NCI-H82 treated with DMSO at 0.1 percent for 48 hours (cell line): ENCODE measurements at regions not wholly inside any gene's neighbourhood (a gene's known extent, or its start where the extent isn't known, plus 50 kb on each side); places are given as distances from the start of the nearest gene placed in this dataset.
"Not testable (repeated sequence)": the region's sequence is repeated elsewhere in the genome, so short reads cannot be mapped to it uniquely, and the experiment has no call there.

Experiments used
- DNase-seq: peaks from one replicate; lab custom pipeline; 2025; ENCODE audit not compliant: unreplicated experiment; lab: John Stamatoyannopoulos, UW

DNA sequence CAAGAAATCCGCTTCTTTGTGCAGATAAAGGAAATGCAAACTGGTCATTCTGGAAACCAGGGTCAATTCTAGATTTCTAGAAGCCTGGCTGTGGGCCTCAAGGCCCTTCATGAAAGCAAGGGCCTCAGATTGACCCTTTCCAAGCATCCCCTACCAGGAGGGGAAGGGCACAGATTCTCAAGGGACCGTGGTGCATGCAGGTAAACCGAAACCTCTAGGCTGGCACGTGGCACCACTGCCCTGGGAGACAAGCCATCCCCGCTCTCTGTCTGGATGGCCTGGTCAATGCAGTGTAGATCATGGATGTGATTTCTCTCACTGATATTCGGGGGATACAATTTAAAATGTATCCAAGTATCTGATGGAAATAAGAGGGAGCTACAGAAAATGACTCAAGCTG is 69.4 kb downstream of the TOMM20 start:
- no peak for DNase-seq

DNA sequence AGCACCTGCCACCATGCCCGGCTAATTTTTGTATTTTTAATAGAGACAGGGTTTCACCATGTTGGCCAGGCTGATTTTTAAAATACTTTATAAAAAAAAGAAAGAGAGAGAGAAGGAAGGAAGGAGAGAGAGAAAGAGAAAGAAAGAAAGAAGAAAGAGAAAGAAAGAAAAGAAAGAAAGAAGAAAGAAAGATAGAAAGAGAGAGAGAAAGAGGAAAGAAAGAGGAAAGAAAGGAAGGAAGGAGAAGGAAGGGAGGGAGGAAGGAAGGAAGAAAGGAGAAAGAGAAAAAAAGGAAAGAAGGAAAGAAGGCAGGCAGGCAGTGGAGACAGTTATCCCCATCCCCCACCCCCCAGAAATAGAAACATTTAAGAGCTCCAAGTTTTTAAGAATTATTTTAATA is 69.9 kb downstream of the TOMM20 start:
- no peak for DNase-seq

DNA sequence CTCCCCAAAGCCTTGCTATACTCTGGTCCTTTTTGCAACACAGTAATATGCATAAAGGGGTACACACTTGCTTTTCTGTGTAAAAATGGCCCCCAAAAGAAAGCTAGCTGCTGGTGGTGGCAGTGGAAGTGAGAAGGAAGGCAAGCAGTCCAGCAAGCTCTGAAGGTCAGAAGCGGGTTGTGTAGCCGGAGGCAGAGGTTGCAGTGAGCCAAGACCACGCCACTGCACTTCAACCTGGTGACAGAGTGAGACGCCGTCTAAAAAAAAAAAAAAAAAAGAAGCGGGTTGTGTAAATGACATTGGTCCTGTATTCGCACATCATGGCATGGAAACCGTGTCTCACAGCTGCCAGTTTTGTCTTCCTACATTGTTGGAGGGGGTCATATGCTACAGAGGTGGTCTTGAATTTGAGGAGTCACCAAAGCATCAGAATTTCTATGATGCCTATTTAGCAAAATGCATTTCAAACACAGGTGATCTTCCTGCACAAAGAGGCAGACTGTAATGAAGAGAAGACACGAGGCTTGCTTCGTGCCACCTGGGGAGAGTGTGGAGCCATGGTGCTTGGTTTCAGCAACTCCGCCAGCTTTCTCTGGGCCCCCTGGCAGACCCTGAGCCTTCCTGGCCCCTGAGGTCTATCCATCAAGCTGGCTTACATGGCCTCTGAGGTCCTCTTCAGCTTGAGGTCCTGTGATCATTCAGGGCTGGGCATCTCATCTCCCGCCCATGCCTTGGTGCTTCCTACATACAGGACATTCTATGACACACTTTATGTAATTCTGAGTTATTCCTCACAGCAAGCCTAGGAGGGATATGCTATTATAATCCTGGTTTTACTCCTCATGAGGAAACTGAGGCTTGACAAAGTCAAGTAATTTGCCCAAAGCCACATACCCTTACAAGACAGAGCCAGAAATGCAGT is 71.0 kb downstream of the TOMM20 start:
- DNase-seq, result no peak

GRCh38 chr1:235056937-235057336 is 71.7 kb downstream of the TOMM20 start:
- DNase-seq, result no peak

DNA sequence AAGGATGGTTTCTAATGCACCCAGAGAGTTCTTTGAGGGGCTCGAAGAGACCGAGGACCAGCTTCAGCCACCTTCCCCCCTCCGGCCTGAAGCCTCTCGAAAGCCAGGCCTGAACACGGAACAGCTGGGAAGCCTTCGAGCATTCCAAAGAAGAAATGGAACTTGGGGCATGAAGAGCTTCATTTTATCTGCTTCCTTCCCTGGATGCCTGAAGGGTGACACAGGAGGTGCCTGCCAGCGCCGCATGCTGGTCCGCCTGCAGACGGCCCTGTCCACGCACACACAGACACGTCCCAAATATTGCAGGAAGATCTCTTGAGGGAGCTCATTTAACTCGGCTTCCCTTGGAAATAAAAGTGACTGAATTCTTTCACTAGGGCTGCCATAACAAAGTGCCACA is 73.7 kb downstream of the TOMM20 start:
- DNase-seq, result no peak

DNA sequence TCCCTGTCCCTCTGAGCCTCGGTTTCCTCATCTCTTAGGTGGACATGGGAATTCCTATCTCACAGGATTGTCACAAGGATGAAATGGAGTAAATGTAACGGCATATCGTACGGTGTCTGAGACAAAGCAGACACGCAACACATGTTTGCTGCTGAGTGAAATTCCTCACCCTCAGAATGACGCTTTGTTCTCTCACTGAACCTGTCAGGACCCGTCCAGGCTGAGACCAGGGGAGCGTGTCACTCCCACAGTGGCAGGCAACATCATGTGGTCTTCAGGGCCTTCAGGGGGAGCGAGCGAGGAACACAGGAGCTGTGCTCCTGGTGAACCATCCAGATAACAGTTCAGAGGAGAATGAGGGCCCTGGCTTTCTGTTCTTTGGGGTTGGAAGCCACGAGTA is 74.2 kb downstream of the TOMM20 start:
- no peak for DNase-seq

DNA sequence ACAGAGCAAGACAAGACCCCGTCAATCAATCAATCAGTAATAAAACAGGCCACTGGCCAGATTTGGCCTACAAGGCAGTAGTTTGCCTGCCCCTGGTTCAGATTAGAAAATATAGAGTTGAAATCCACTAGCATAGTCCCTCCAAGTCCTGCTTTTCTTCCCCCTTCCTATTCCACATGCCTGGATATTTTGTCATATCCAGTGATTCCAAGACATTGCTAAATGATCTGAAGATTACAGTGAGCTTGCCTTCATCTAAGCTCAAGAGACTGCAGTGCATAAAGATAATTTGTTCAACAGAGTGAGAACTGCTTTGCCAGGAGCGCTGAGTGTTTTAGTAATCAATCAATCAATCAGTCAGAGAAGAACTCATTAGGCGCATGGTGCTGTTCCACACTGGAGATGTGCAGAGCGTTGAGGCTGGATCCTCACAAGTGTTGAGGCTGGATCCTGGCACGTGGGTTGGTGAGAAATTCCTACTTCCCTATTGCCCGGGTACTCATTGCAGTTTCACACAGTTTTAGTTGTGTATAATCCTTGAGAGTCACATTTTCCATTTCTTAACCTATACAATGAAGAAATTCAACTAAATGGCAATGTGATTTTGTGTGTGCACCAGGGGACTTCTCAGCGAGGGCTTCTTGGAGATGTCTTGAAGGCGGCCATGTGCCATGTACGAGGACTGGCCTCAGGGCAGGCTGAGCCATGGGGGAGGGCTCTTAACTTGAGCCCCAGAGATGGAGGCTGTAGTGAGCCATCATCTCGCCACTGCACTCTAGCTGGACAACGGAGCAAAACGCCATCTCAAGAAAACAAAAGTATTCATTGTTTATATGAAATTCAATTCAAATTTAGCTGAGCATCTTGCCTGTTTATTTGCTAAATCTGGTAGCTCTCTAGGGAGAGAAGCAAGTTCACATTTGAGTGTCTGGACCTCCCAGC is 76.3 kb downstream of the TOMM20 start:
- DNase-seq, result no peak

DNA sequence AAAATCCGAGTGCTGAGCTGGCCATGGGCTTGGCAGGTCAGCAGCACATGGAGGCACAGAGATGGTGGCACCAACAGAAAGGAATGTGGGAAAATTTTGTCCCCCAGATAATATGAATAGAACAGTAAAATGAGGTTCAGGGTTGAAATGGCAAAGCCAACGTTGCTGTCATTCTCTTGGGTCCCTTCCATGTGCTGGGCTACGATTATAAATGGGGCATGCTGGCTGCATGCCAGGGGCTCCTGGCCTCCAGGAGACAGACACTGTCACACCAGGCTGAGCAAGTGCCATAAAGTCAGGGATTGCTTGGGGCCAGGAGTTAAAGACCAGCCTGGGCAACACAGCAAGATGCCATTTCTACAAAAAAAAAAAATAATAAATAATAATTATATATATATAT is 77.1 kb downstream of the TOMM20 start:
- DNase-seq, result no peak

DNA sequence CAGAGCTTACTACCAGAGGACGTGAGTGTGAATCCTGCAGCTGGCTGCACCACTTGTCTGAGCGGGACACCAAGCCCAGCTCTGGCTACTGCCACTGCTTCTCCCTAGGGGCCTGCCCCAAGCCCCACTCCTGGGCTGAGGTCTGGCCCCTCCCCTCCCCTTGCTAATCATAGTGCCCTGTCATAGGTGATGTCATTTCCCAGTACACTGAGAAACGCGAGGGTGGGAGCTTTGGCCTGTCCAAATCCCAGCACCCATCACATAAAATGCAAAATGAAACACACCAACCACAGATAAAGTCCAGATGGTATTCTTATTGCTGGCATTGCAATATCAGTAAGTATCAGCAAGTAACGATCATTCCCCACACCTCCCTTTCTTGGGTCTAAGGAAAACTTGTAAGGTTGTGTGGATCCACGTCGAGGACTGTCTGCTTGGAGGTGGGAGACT is 77.7 kb downstream of the TOMM20 start:
- DNase-seq, result no peak

GRCh38 chr1:235049716-235050378 is 78.8 kb downstream of the TOMM20 start:
- not testable (repeated sequence) for DNase-seq

GRCh38 chr1:235049217-235049616 is 79.4 kb downstream of the TOMM20 start:
- no peak for DNase-seq

- no peak for DNase-seq
Observed at GRCh38 chr1:235047331-235047871, 81.2 kb downstream of the TOMM20 start.

- DNase-seq, result peak; percentile 96
Observed at GRCh38 chr1:235045921-235046601, 82.6 kb downstream of the TOMM20 start.

DNA sequence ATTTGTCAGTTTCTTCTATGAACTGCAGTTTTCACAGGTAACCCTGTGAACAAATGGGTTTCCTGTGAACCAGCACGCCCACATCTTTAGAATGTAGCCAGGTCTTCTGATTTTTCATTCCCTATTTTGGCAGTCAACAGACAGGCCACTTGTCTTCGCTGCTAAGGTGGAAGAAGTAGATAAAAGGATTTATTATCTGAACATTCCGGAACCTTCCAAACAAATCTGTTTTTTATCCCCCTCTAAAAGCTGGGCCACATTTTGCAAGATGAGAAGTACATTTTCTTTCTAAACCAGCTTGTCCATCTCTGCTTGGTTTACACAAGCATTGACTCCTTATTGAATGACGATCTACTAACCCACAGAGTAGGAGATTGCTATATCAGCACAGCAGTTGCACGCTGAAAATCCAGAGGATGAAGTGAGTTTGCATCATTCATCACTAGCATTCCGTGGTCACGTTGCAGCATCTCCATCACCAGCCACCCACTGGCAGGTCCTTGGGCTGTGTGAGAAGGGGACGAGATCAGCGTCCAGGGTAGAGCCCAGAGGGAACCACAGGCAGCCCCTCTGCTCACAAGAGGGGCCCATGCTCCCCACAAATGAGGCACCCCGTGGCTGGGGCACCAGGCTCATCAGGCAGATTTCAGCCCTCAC is 83.5 kb downstream of the TOMM20 start:
- no peak for DNase-seq

GRCh38 chr1:235043234-235043633 is 85.4 kb downstream of the TOMM20 start:
- DNase-seq, result no peak

DNA sequence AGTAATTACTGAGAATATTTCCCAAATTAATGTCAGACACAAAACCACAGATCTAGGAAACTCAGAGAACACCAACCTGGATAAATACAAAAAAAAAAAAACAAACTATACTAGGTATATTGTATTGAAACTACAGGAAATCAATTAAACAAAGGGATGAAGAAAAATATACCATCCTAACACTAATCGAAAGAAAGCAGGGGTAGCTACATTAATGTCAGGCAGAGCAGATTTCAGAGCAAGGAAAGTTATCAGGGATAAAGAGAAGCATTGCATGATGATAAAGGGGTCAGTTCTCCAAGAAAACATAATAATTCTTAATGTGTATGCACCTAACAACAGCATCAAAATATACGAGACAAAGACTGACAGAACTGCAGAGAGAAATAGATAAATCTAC is 89.9 kb downstream of the TOMM20 start:
- no peak for DNase-seq

GRCh38 chr1:235035928-235036327 is 92.7 kb downstream of the TOMM20 start:
- DNase-seq, result no peak

GRCh38 chr1:235030919-235031596 is 97.6 kb downstream of the TOMM20 start:
- no peak for DNase-seq

DNA sequence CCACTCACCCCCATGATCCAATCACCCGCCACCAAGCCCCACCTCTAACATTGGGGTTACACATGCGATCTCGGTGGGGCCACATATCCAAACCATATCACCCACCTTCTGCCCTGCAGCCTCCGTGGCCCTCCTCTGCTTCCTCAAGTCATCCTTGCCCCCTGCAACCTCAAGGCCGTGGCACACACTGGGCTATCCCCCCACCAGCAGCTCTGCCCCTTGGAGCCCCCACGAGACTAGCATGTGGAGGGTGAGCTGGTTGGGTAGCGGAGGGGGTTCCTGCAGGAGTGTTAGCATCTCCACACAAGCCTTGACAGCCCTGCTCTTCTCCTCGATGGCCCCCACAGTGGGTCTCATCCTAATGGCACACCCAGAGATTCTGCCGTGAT is 100.8 kb downstream of the TOMM20 start:
- DNase-seq, result no peak
